Skin epidermis (tissue), 12 donors: ENCODE measurements at regions not wholly inside any gene's neighbourhood (a gene's known extent, or its start where the extent isn't known, plus 50 kb on each side); places are given as distances from the start of the nearest gene placed in this dataset.

Experiments used
- H3K27ac ChIP-seq, 21 experiments: fragments of 200-600 bp; sonication (generic) in 11 of 21; one replicate each; pipeline ENCODE4 v1.5.0; 2020; ENCODE audit warnings: mild to moderate bottlenecking in 3 of 21, inconsistent platforms in 2 of 21, moderate library complexity in 2 of 21
- H3K4me3 ChIP-seq, 7 experiments: fragments of 200-600 bp; sonication (generic) in 2 of 7; one replicate each; pipeline ENCODE4 v1.5.0; 2020; ENCODE audit warnings: inconsistent platforms in 2 of 7, mild to moderate bottlenecking in 2 of 7, moderate library complexity in 1 of 7

- Histone ChIP-seq H3K27ac (no peak overlapping the region), H3K4me3 (no peak overlapping the region)
Measured at GRCh38 chr4:111208970-111209369, 586.1 kb upstream of the PITX2 start.

GRCh38 chr4:111209706-111210105, 586.8 kb upstream of the PITX2 start:
- H3K4me3 ChIP-seq, result no peak overlapping the region
- no peak overlapping the region for H3K27ac ChIP-seq

GRCh38 chr4:111210595-111210994, 587.7 kb upstream of the PITX2 start:
- H3K4me3 ChIP-seq, result no peak overlapping the region
- no peak overlapping the region for H3K27ac ChIP-seq

DNA sequence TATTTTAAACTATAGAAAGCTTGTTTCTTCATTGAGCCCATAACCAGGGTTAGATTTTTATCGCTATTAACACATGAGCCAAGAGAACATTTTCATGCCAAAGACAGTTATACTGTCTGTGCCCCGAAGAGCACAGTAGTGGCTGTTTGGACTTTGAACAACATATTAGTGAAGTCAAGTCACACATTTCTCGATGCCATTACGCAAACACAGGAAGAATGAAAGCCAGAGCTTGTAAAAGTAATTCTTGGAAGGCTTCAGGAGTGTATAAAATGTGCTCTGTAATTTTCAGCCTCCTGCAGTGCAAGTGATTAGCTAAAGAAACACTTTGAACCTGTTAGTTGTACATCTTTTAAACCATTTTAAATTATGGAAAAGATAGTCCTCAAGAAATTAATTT, 590.7 kb upstream of the PITX2 start:
- no peak overlapping the region for H3K27ac ChIP-seq
- no peak overlapping the region for H3K4me3 ChIP-seq

DNA sequence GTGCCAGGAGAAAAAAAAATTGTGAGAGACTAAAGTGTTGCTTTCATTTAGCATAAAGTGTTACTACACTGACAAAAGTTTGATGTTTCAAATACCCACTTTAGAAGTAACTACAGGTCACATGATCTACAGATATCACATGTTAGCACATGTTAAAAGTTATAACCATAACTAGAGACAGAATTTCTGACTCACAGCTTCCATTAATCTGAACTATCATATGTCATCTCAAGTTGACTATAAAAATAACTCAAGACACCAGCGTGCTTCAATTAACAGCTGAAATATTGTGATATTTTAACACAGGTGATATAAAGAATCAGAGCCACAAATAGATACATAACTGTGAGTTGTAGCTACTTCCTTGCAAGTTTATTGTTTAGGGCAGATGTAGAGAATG, 591.5 kb upstream of the PITX2 start:
- Histone ChIP-seq H3K4me3 (no peak overlapping the region), H3K27ac (no peak overlapping the region)

- H3K27ac ChIP-seq, result no peak overlapping the region
- no peak overlapping the region for H3K4me3 ChIP-seq
Measured at GRCh38 chr4:111215755-111216154, 592.9 kb upstream of the PITX2 start.

GRCh38 chr4:111216791-111217190, 593.9 kb upstream of the PITX2 start:
- H3K4me3 ChIP-seq, result no peak overlapping the region
- H3K27ac ChIP-seq, result no peak overlapping the region

GRCh38 chr4:111221371-111221770, 598.5 kb upstream of the PITX2 start:
- H3K4me3 ChIP-seq, result no peak overlapping the region
- H3K27ac ChIP-seq, result no peak overlapping the region

DNA sequence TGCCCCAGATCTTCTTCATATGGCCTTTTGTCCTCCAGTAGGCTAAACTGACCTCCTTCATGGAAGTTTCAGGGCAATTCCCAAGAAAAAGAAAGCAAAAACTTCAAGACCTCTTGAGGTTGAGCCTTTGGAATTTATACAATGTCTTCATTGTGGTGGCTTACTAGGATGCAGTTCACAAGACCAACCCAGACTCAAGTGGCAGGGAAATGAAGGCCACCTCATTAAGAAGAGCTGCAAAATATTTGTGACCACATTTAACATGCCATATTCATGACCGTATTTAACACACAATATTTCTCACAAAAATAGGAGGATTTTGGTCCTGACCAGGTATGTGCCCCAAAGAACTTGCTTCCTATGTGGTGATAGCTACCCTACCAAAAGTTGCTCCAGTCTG, 605.5 kb upstream of the PITX2 start:
- H3K27ac ChIP-seq, result no peak overlapping the region
- H3K4me3 ChIP-seq, result no peak overlapping the region

GRCh38 chr4:111228874-111229273, 606.0 kb upstream of the PITX2 start:
- H3K4me3 ChIP-seq, result no peak overlapping the region
- H3K27ac ChIP-seq, result no peak overlapping the region

DNA sequence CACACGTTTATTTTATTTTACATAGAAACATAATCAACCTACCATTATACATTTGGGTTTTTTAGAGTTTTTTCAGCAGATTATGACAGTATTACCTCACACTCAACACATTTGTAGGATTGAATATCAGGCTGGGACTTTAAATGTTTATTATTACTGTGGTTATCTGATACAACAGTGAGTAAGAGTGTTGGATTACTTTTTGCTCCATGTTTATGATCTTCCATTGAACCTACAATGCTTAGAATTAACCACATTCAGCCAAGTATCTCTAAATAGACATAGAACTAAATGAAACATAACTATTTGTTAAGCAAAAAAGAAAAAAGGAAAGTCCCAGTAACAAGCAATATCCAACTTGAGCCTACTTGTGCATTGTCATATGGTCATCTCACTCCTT, 607.4 kb upstream of the PITX2 start:
- no peak overlapping the region for H3K4me3 ChIP-seq
- H3K27ac ChIP-seq, result no peak overlapping the region

- no peak overlapping the region for H3K4me3 ChIP-seq
- H3K27ac ChIP-seq, result no peak overlapping the region
Measured at GRCh38 chr4:111231281-111231680, 608.4 kb upstream of the PITX2 start.

DNA sequence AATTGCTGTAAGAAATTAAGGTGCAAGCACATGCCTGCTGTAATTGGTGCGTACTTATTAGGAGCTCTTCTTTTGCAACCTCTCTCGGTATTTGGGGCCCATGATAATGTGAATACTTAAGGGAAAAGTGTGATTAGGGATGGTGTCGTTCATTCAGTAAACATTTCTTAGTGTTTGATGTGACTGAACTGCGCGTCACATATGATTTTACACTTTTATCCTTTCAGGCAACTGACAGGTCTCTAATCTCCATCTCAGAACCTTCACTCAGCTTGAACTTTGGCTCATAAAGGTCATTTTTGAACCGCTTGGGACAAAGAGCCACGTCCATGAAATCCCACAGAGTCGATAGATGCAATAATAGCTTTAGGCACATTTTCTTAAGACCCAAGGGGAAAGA, 612.1 kb upstream of the PITX2 start:
- H3K27ac ChIP-seq, result no peak overlapping the region

GRCh38 chr4:111263836-111264235, 641.0 kb upstream of the PITX2 start:
- Histone ChIP-seq H3K27ac (no peak overlapping the region), H3K4me3 (no peak overlapping the region)

More for the DNA sequence above, 612.1 kb upstream of the PITX2 start:
- no peak overlapping the region for H3K4me3 ChIP-seq

DNA sequence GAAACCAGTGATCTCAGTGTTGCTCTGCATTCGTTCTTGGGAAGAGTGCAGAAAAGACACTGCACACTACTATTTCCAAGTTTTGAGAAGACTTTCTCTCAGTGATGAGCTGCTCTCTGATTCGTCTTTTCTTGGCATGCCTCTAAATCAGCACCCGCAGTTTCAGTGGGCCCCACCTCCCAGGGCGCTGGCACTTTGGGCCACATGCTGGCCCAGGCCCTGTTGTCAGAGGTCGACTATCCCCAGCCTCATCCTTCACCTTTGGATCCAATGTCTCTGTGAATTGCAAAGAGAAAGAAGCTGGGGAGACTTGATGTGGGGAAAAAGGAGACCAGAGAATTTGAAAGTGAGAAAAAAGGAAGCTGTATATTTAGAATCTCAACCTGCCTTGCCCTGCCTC, 644.1 kb upstream of the PITX2 start:
- Histone ChIP-seq H3K27ac (no peak overlapping the region), H3K4me3 (no peak overlapping the region)

GRCh38 chr4:111267786-111268185, 644.9 kb upstream of the PITX2 start:
- H3K27ac ChIP-seq, result no peak overlapping the region
- H3K4me3 ChIP-seq, result no peak overlapping the region

DNA sequence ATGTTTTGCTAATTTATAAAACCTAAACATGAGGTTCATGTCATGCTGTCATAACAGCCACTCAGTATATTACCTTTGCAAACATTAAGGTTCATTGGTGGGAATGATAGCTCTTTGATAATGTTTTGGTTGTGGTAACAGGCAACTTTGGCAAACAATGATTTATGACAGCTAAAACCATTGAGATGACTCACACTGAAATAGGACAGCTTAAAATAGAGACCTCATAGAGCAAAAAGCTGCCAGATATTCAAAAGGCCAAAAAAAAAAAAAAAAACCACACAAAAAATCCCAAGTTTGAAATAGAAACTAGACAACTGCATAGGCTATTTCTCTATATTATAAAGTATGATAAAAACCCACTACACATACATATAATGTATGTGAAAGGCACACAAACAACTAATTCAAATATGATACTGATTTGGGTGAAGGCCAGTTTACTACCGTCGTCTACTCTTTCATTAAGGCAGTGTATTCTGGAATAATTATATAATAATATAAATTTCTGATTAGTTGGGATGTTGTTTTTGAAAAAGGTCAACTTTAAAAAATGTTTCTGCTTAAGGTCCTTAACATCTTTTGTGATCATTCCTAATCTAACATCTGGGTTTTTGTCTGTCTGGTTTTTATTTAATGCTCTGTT, 646.0 kb upstream of the PITX2 start:
- H3K4me3 ChIP-seq, result no peak overlapping the region
- H3K27ac ChIP-seq, result no peak overlapping the region

DNA sequence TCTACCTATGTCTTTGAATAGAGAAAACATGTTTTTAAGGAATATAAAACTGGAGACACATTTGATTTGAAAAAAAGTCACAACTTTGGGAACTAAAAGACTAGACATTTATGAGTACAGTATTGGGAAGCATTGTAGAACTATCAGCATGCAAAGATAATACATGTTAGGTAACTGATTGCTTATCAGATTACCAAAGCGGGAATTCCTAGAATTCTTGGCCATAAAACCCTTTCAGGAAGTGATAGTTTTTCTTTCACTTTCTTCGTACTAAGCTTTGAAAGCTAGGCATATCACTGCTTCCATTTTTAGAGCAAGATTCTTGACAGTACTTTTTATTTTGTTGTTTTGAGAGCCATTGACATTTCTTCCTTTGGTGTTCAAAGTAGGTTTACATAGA, 646.6 kb upstream of the PITX2 start:
- H3K4me3 ChIP-seq, result no peak overlapping the region
- no peak overlapping the region for H3K27ac ChIP-seq

DNA sequence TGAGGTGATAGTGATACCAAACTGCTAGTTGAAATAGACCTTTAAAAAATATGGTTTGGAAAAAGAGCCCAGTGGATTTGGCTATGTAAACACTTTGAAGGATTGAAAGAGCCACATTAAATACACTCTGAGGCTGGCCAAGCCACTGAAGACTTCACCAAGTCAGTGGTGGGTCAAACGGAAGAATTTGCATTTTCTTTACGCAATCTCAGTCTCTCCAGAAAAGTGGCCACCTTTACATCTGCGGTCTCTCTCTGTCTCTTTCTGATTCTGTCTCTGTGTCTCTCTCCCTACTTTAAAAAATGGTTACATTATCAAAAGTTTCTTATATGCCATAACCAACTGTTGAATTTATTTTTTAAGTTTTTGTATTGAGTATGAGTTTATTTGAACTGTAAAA, 651.2 kb upstream of the PITX2 start:
- Histone ChIP-seq H3K27ac (no peak overlapping the region), H3K4me3 (no peak overlapping the region)

- Histone ChIP-seq H3K27ac (no peak overlapping the region), H3K4me3 (no peak overlapping the region)
Measured at GRCh38 chr4:111274486-111274885, 651.6 kb upstream of the PITX2 start.

- H3K4me3 ChIP-seq, result no peak overlapping the region
Measured at GRCh38 chr4:111281219-111281618, 658.3 kb upstream of the PITX2 start.

GRCh38 chr4:111282035-111282434, 659.2 kb upstream of the PITX2 start:
- no peak overlapping the region for H3K27ac ChIP-seq
- no peak overlapping the region for H3K4me3 ChIP-seq

More at GRCh38 chr4:111281219-111281618, 658.3 kb upstream of the PITX2 start:
- H3K27ac ChIP-seq, result no peak overlapping the region
